Esophagus muscularis mucosa (tissue), 4 donors: ENCODE measurements at regions not wholly inside any gene's neighbourhood (a gene's known extent, or its start where the extent isn't known, plus 50 kb on each side); places are given as distances from the start of the nearest gene placed in this dataset.

Experiments used
- DNase-seq: peaks from one replicate; pipeline ENCODE4 v3.0.0-alpha.2; 2017; ENCODE audit errors: extremely low spot score
- H3K27ac ChIP-seq, 4 donors: fragments of 200-600 bp; sonication (generic); replicated peaks in 1 of 4; 1 replicate in 3 of 4; 2 replicates in 1 of 4; pipeline ENCODE4 v1.5.1; 2016 to 2019; ENCODE audit warnings: mild to moderate bottlenecking in 1 of 4
- H3K27me3 ChIP-seq, 4 donors: fragments of 200-600 bp; sonication (generic); one replicate each; pipeline versions ENCODE4 v1.5.1 to v1.6.0; 2016 to 2019
- H3K36me3 ChIP-seq, 4 donors: fragments of 200-600 bp; sonication (generic); one replicate each; pipeline ENCODE4 v1.5.1; 2016 to 2019
- H3K4me1 ChIP-seq, 4 donors: fragments of 200-600 bp; sonication (generic); one replicate each; pipeline ENCODE4 v1.5.1; 2016 to 2019
- H3K4me3 ChIP-seq, 4 donors: fragments of 200-600 bp; sonication (generic); 1 replicate in 2 of 4; 2 replicates in 2 of 4; pipeline ENCODE4 v1.5.1; 2016 to 2019; ENCODE audit warnings: mild to moderate bottlenecking in 4 of 4, moderate library complexity in 1 of 4
- H3K9me3 ChIP-seq, 4 donors: fragments of 200-600 bp; sonication (generic); 1 replicate in 3 of 4; 2 replicates in 1 of 4; pipeline ENCODE4 v1.5.1; 2016 to 2019
- CTCF ChIP-seq, 3 experiments: fragments of 200-600 bp in 2 of 3; fragments of 450-650 bp in 1 of 3; sonication (generic) in 2 of 3; IDR thresholded peaks; one replicate each; pipeline ENCODE4 v1.5.1; 2017 to 2019; ENCODE audit warnings: antibody characterized with exemption in 3 of 3, mild to moderate bottlenecking in 2 of 3, moderate library complexity in 1 of 3
- EP300 ChIP-seq: sonication (generic); formaldehyde crosslinking; IDR thresholded peaks from one replicate; pipeline ENCODE4 v1.6.1; 2017; ENCODE audit warnings: antibody characterized with exemption
- POLR2A ChIP-seq: fragments of 450-650 bp; IDR thresholded peaks from one replicate; pipeline ENCODE4 v1.6.1; 2017; ENCODE audit warnings: antibody characterized with exemption, moderate library complexity, mild to moderate bottlenecking, low read depth
- POLR2AphosphoS5 ChIP-seq, 2 donors: sonication (generic); formaldehyde crosslinking; IDR thresholded peaks; one replicate each; pipeline ENCODE4 v1.6.1; 2017; ENCODE audit warnings: antibody characterized with exemption in 2 of 2
- WGBS: methylation state at CpG from one replicate; pipeline ENCODE4 v1.1.5; 2018; 5-methylcytosine and 5-hydroxymethylcytosine counted together
- intact Hi-C: fragments of 100-400 bp; cut with DNase I; formaldehyde crosslinking; loops from one replicate; pipeline ENCODE4 v1.15.1; 2023

GRCh38 chr13:90576067-90576466, 771.4 kb upstream of the MIR17HG start:
- no peak for DNase-seq
- H3K36me3 ChIP-seq = no peaks in the 10 kb centered on the region
- no peaks in the 10 kb centered on the region for H3K4me1 ChIP-seq
- H3K4me3 ChIP-seq = no peak overlapping the region
- TF ChIP-seq EP300 (no peak), CTCF (IDR thresholded peaks at IDR 0.05) (no peak), POLR2A (no peak), POLR2AphosphoS5 (IDR thresholded peaks at IDR 0.05) (no peak)
- intact Hi-C loops = no loop called here
- no peaks in the 10 kb centered on the region for H3K9me3 ChIP-seq
- no peaks in the 10 kb centered on the region for H3K27me3 ChIP-seq
- WGBS = 95% methylated on average over 5 of the region's 5 CpGs
- no peak overlapping the region for H3K27ac ChIP-seq

GRCh38 chr13:90577726-90578125, 769.8 kb upstream of the MIR17HG start:
- WGBS = 50% methylated on average over 2 of the region's 2 CpGs
- Histone ChIP-seq H3K9me3 (no peaks in the 10 kb centered on the region), H3K36me3 (no peaks in the 10 kb centered on the region), H3K4me3 (no peak overlapping the region), H3K27ac (no peak overlapping the region), H3K4me1 (no peaks in the 10 kb centered on the region), H3K27me3 (no peaks in the 10 kb centered on the region)
- intact Hi-C loops = no loop called here
- DNase-seq = no peak
- TF ChIP-seq EP300 (no peak), CTCF (IDR thresholded peaks at IDR 0.05) (no peak), POLR2AphosphoS5 (IDR thresholded peaks at IDR 0.05) (no peak)

- no peak for DNase-seq
- intact Hi-C loops = no loop called here
- Histone ChIP-seq H3K27ac (no peak overlapping the region), H3K4me3 (no peak overlapping the region), H3K9me3 (peaks cover 0 to 1% (median 0%) of the 10 kb centered on the region in 4 donors), H3K4me1 (no peaks in the 10 kb centered on the region), H3K36me3 (no peaks in the 10 kb centered on the region), H3K27me3 (no peaks in the 10 kb centered on the region)
- TF ChIP-seq POLR2AphosphoS5 (IDR thresholded peaks at IDR 0.05) (no peak), EP300 (no peak), POLR2A (no peak), CTCF (IDR thresholded peaks at IDR 0.05) (no peak)
- 90% methylated on average over 1 of the region's 1 CpG for WGBS
Measured at GRCh38 chr13:90585392-90585791, 762.1 kb upstream of the MIR17HG start.

- Histone ChIP-seq H3K4me3 (no peak overlapping the region), H3K36me3 (no peaks in the 10 kb centered on the region), H3K9me3 (peaks cover 0 to 2% (median 0%) of the 10 kb centered on the region in 4 donors), H3K27me3 (no peaks in the 10 kb centered on the region), H3K4me1 (no peaks in the 10 kb centered on the region), H3K27ac (no peak overlapping the region)
- TF ChIP-seq POLR2A (no peak), EP300 (no peak), CTCF (IDR thresholded peaks at IDR 0.05) (no peak), POLR2AphosphoS5 (IDR thresholded peaks at IDR 0.05) (no peak)
- 74% methylated on average over 1 of the region's 1 CpG for WGBS
- DNase-seq = no peak
- intact Hi-C loops = no loop called here
Measured at GRCh38 chr13:90591260-90591926, 756.1 kb upstream of the MIR17HG start.

- intact Hi-C loops = no loop called here
- H3K27ac ChIP-seq = no peak overlapping the region
- WGBS = 70% methylated on average over 2 of the region's 2 CpGs
- no peaks in the 10 kb centered on the region for H3K4me1 ChIP-seq
- peaks cover 0 to 2% (median 0%) of the 10 kb centered on the region in 4 donors for H3K9me3 ChIP-seq
- TF ChIP-seq POLR2A (no peak), EP300 (no peak), POLR2AphosphoS5 (IDR thresholded peaks at IDR 0.05) (no peak), CTCF (IDR thresholded peaks at IDR 0.05) (no peak)
- no peaks in the 10 kb centered on the region for H3K36me3 ChIP-seq
- DNase-seq = no peak
- no peak overlapping the region for H3K4me3 ChIP-seq
- no peaks in the 10 kb centered on the region for H3K27me3 ChIP-seq
Measured at GRCh38 chr13:90591927-90592268, 755.6 kb upstream of the MIR17HG start.
